ENCODE measurements at regions not wholly inside any gene's neighbourhood (a gene's known extent, or its start where the extent isn't known, plus 50 kb on each side); places are given as distances from the start of the nearest gene placed in this dataset.
"Not testable (repeated sequence)": the region's sequence is repeated elsewhere in the genome, so short reads cannot be mapped to it uniquely, and the experiment has no call there.

GRCh38 chr4:19293781-19294180 is 957.9 kb upstream of the SLIT2 start:
- no peak for DNase-seq

DNA sequence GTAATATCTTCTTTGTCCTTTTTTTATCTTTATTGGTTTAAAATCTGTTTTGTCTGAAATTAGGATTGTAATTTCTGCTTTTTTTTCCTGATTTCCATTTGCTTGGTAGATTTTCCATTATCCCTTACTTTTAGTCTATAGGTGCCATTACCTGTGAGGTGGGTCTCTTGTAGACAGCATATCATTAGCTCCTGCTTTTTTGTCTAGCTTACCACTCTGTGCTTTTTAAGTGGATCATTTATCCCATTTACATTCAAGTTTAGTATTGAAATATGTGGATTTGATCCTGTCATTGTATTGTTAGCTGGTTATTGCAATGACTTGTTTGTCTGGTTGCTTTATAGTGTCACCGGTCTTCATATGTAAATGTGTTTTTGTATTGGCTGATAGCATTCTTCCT is 958.6 kb upstream of the SLIT2 start:
- DNase-seq = no peak

DNA sequence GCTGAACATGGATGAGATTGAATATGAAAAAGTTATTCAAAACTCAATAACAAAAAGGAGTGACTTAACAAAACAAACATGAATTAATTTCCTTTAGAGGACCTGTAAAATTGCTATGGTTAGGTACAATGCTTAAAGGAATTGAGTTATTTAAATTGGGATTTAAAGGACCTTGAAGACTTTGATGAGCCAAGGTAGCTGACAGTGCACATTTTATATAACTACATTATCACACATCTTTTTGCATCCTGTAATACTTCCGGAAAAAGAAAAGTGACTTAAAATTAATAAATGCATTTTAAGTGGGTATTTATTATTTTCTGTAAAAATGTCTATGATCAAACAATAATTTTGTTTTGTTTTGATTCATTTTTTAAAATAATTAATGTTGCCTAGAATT is 964.8 kb upstream of the SLIT2 start:
- DNase-seq = no peak

DNA sequence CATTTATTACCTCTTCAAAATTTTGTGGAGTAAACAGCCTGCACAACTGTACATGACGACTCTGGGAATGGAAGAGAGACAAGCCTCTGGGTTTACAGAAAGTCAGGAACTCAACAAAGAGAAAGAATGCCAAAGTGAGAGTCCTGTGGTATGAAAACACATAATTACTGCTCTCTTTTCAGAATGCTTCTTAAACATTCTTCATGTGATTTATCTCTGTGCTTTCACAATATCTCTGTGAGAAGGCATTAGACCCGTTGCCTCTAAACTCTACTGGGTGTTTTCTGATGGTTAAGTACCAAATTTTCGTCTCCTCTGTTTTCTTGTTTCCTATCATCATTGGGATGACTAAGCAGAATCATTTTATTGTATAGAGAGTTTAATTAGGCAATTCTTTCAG is 966.6 kb upstream of the SLIT2 start:
- no peak for DNase-seq

DNA sequence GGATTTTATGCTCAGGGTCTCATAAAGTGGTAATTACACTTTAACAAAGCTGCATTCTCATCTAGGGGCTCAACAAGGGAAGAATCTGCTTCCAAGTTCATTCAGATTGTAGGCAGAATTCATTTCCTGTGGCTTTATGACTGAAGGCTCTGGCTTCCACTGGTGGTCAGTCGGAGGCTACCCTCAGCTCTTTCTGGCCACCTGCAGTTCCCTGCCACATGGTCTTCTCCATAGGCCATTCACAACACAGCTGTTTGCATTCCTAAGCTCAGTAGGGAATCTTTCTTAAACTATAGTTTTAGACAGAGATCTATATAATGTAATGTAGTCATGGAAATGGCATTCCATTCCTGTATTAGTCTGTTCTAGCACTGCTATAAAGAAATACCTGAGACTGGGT is 973.0 kb upstream of the SLIT2 start:
- DNase-seq = no peak

GRCh38 chr4:19266566-19266965 is 985.1 kb upstream of the SLIT2 start:
- DNase-seq = no peak

DNA sequence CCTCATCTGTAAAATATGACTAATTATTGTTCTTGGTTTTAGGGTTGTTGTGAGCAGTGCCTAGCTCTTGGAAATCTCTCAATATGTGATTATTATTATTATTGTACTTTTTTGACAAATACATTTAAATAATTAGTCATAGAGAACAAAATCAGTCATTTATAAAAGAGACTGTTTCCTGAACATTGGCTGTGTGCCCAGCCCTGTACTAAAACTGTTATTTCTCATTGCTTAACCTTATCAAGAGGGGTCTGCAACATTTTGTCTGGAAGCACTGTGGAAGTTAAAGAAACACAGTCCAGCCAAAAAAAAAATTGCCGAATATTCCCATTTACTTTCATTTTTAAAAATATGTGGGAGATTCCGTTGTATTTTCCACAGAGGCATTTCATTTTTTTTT is 989.2 kb upstream of the SLIT2 start:
- DNase-seq = no peak

- DNase-seq = no peak
Observed at GRCh38 chr4:19260346-19260745, 991.4 kb upstream of the SLIT2 start.

GRCh38 chr4:19259920-19260319 is 991.8 kb upstream of the SLIT2 start:
- no peak for DNase-seq

DNA sequence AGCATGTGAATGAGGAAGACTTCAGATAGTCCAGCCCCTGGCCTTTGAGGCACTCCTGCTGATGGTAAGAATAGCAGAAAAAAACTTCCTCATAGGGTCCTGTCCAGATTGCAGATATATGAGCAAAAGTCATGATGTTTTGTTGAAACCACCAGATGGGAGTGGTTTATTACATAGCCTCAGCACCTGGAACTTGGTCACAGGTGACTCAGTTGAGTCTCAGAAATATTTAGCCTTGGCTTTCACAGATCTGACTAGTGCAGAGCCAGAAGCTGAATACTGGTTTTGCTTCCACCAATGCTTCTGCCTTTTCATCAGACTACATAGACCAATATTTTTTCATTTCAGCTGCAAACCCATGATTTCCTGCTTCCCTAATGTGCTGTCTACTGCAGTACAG is 994.9 kb upstream of the SLIT2 start:
- DNase-seq = no peak

DNA sequence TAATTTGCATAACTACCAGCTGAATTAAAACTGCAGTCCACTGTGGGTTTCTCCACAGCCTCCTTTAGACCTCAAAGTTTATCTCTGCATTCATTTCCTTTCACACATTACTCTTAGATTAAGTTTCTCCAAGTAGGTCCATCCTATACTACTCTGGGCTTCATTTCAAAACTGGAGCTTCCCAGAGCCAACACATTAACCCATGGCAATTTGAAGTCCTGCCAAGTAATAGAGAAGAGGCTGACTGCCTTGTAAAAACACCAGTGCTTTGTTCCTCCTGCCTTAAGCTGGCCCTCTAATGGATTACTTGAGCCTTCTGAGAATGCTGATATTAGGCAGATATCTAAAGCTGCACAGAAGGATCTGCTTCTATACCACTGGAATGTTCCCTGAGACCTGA is 997.2 kb upstream of the SLIT2 start:
- DNase-seq = no peak

DNA sequence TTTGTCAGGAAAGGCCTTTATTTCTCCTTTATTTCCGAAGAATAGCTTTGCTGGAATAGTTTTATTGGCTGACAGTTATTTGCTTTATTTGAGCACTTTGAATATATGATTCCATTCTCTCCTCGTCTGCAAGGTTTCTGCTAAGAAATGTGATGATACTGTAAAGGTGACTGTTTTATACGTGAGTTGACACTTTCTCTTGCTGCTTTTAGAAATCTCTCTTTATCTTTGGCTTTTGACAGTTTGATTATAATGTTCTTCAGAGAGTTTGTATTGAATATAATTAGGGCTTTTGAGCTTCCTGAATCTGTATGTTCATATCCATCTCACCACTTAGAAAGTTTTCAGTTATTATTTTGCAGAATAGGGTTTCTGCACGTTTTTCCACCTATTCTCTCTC is 1003.7 kb upstream of the SLIT2 start:
- DNase-seq = no peak

DNA sequence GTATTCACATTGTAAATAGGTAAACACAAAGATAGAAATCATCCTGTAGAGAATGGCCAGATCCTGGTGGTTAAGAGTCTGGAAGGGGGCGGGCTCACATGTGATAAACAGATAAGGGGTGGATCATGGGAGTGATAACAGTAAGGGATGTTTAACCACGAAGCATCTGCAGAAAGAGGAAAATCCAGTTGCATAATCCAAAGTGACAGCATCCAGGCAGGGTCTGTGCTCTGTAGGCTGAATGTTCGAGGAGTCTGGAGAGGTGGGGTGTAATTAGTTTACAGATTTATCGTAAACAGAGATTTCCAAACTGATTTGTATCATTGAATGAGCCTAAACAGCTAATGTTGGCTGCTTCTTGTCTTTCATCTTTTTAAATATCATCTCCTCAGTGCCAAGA is 1009.8 kb upstream of the SLIT2 start:
- no peak for DNase-seq

DNA sequence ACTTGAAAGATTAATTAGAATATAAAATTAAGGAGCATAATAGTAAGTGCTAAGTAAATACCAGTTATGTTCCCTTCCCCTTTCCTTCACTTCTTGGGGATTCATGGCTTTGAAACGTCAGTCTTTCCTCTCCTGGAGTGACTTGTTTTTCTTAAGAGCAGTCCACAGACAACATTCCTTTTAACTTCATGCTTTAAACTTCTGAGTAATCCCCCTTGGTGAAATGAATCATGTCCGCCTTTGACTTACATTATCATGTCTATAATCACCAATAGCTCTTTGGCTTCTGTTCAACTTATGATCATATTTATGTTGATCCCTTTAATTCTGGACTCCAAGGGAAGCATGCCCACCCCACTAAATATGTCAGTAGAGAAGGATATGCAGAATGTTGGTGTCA is 1012.1 kb upstream of the SLIT2 start:
- DNase-seq = no peak

DNA sequence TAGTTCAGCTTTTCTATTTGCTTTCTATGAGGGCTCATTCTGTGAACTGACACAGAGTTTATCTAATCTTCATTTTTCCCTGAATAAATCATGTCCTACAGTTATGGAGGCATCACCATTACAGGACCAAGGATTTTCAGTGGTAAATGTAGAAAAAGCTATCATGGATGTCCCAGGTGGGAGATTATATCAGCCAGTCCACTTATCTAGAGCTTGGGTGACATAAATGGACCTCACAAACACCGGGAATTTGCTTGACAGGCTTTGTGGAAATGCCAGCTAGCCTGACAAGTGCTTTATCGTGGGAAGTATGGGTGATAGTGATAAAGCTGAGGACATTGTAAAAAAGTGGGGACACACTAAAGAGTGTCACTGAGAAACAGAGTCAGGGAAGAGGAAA is 1015.2 kb upstream of the SLIT2 start:
- no peak for DNase-seq

- no peak for DNase-seq
Observed at GRCh38 chr4:19230906-19231545, 1020.7 kb upstream of the SLIT2 start.

- no peak for DNase-seq
Observed at GRCh38 chr4:19227701-19228100, 1024.0 kb upstream of the SLIT2 start.

DNA sequence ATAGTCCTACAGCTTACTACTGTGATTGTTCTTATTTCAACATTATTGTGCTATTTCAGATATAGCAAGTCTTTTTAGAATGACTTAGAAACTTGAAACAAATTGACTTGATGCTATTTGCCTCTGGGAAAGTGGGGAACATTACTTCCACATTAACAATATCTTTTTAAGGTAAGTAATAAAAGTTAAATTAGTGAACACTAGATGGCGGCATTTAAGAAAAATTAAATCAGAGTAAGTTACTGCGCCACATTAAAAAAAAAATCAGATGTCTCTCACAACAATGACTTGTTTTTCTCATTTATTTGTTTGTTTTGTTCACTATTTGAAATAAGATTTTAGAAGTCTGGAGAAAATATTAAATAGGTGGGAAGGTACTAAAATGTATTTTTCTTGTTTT is 1026.9 kb upstream of the SLIT2 start:
- DNase-seq = no peak

DNA sequence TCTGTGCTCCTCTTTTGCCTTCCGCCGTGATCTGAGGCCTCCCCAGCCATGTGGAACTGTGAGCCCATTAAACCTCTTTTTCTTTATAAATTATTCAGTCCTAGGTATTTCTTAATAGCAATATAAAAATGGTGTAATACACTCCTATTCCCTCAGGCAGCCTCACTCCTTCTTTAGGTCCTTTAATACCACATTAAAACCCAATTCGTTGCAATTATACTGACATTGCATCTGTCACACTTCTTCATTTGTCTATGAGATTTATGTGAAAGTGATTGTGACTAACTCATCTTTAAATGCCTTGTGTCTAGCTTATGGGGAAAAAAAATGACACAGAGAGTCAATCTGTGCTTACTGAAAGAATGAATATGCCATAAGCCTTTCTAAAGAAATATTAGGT is 1035.2 kb upstream of the SLIT2 start:
- DNase-seq = no peak

- DNase-seq = no peak
Observed at GRCh38 chr4:19214591-19215186, 1037.0 kb upstream of the SLIT2 start.

- DNase-seq = no peak
Observed at GRCh38 chr4:19213388-19213787, 1038.3 kb upstream of the SLIT2 start.

GRCh38 chr4:19205853-19206252 is 1045.9 kb upstream of the SLIT2 start:
- DNase-seq = no peak

DNA sequence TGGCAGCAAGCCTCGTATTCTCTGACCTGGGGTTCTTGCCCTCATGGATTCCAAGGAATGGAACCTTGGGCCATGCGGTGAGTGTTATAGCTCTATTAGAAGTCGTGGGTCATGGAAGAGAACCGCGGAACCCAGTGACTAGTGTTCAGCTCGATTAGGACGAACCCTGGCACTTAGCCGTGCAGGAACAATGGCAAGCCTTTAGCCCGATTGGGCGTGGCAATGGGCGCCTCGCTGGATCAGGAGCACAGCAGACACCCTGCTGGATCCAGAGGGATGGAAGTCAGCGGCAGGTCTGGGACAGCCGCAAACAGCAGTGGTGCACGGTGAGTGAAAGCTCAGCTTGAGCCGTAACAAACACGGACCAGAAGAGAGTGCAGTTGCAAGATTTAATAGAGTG is 1053.9 kb upstream of the SLIT2 start:
- not testable (repeated sequence) for DNase-seq

- DNase-seq = no peak
Observed at GRCh38 chr4:19195696-19196095, 1056.0 kb upstream of the SLIT2 start.

GRCh38 chr4:19194672-19195071 is 1057.0 kb upstream of the SLIT2 start:
- no peak for DNase-seq

Data from SIG-M5 (cell line).